ENCODE measurements at regions not wholly inside any gene's neighbourhood (a gene's known extent, or its start where the extent isn't known, plus 50 kb on each side); places are given as distances from the start of the nearest gene placed in this dataset.

- no peaks in the 10 kb centered on the region for H3K9me3 ChIP-seq
- WGBS (ENCODE audit: insufficient coverage, low coverage, low lambda C conversion rate, missing lambda C conversion rate): 40% methylated on average over 3 of the region's 3 CpGs
- H3K36me3 ChIP-seq: no peaks in the 10 kb centered on the region
- TF ChIP-seq, protein P1, sequence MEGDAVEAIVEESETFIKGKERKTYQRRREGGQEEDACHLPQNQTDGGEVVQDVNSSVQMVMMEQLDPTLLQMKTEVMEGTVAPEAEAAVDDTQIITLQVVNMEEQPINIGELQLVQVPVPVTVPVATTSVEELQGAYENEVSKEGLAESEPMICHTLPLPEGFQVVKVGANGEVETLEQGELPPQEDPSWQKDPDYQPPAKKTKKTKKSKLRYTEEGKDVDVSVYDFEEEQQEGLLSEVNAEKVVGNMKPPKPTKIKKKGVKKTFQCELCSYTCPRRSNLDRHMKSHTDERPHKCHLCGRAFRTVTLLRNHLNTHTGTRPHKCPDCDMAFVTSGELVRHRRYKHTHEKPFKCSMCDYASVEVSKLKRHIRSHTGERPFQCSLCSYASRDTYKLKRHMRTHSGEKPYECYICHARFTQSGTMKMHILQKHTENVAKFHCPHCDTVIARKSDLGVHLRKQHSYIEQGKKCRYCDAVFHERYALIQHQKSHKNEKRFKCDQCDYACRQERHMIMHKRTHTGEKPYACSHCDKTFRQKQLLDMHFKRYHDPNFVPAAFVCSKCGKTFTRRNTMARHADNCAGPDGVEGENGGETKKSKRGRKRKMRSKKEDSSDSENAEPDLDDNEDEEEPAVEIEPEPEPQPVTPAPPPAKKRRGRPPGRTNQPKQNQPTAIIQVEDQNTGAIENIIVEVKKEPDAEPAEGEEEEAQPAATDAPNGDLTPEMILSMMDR (IDR thresholded peaks at IDR 0.05): no peak
- TF ChIP-seq POLR2A (IDR thresholded peaks at IDR 0.05): no peak
- H3K4me3 ChIP-seq: no peak overlapping the region
- no peak overlapping the region for H3K27ac ChIP-seq
- DNase-seq (no peak), ATAC-seq (no peak)
- intact Hi-C loops (cut with DNase I): no loop called here
- no peaks in the 10 kb centered on the region for H3K4me1 ChIP-seq
- peaks cover 0 to 4% of the 10 kb centered on the region in 2 donors for H3K27me3 ChIP-seq
These were observed 221.5 kb upstream of the BRINP3 start for GRCh38 chr1:190699165-190699564.

- Histone ChIP-seq H3K9me3 (no peaks in the 10 kb centered on the region), H3K36me3 (no peaks in the 10 kb centered on the region), H3K4me1 (no peaks in the 10 kb centered on the region), H3K27ac (no peak overlapping the region), H3K27me3 (no peaks in the 10 kb centered on the region), H3K4me3 (no peak overlapping the region)
- DNase-seq (no peak), ATAC-seq (no peak)
- WGBS (ENCODE audit: insufficient coverage, low coverage, low lambda C conversion rate, missing lambda C conversion rate): 70% methylated on average over 4 of the region's 4 CpGs
- TF ChIP-seq, protein P1 (IDR thresholded peaks at IDR 0.05): no peak
- intact Hi-C loops (cut with DNase I): no loop called here
These were observed 230.9 kb upstream of the BRINP3 start for GRCh38 chr1:190708418-190709057.

DNA sequence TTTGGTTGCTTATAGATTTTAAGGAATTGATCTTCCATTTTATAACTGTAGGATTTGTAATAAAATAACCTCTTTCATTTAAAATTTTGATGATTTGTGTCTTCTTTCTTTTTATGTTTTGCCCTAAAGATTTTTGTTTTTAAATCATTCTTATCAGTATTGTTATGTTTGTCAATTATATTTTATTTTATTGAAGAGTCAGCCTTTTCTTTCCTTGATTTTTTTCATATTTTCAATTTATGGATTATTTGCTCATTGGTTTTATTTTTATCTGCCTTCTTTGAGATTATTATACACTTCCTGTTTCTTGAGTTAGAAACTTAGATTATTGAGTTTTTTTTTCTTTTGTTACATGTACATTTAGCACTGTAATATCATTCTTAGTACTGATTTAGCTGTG, 233.4 kb upstream of the BRINP3 start:
- Histone ChIP-seq H3K27ac (no peak overlapping the region), H3K9me3 (no peaks in the 10 kb centered on the region), H3K36me3 (no peaks in the 10 kb centered on the region), H3K4me3 (no peak overlapping the region), H3K27me3 (no peaks in the 10 kb centered on the region), H3K4me1 (no peaks in the 10 kb centered on the region)
- ATAC-seq: no peak
- DNase-seq: no peak
- no peak for TF ChIP-seq POLR2A (IDR thresholded peaks at IDR 0.05)
- TF ChIP-seq, protein P1 (IDR thresholded peaks at IDR 0.05): no peak
- intact Hi-C loops (cut with DNase I): no loop called here

GRCh38 chr1:190717055-190717454, 239.4 kb upstream of the BRINP3 start:
- no peaks in the 10 kb centered on the region for H3K36me3 ChIP-seq
- H3K9me3 ChIP-seq: no peaks in the 10 kb centered on the region
- 30% methylated on average over 1 of the region's 1 CpG for whole genome bisulfite sequencing (ENCODE audit: insufficient coverage, low coverage, low lambda C conversion rate, missing lambda C conversion rate)
- no peak for TF ChIP-seq POLR2A (IDR thresholded peaks at IDR 0.05)
- TF ChIP-seq, protein P1 (IDR thresholded peaks at IDR 0.05): no peak
- intact Hi-C loops (cut with DNase I): no loop called here
- no peak overlapping the region for H3K4me3 ChIP-seq
- H3K27me3 ChIP-seq: no peaks in the 10 kb centered on the region
- ATAC-seq (no peak), DNase-seq (no peak)
- H3K4me1 ChIP-seq: no peaks in the 10 kb centered on the region
- no peak overlapping the region for H3K27ac ChIP-seq
